HL-60 (cell line): ENCODE measurements at regions not wholly inside any gene's neighbourhood (a gene's known extent, or its start where the extent isn't known, plus 50 kb on each side); places are given as distances from the start of the nearest gene placed in this dataset.

Experiments used
- CTCF ChIP-seq: IDR thresholded peaks from one replicate; pipeline ENCODE4 v1.5.1; 2011; ENCODE audit warnings: low read length, control low read depth, inconsistent platforms; ENCODE audit not compliant: insufficient read depth
- POLR2AphosphoS5 ChIP-seq: IDR thresholded peaks from 2 replicates; pipeline ENCODE4 v1.6.1; 2012; ENCODE audit warnings: low read depth
- REST ChIP-seq: IDR thresholded peaks from 2 replicates; pipeline ENCODE4 v1.6.1; 2012; ENCODE audit warnings: low read depth; ENCODE audit not compliant: insufficient replicate concordance

GRCh38 chr5:50302815-50303490 is 138.1 kb downstream of the EMB start:
- TF ChIP-seq CTCF (no peak), REST (no peak), POLR2AphosphoS5 (no peak)
